ENCODE measurements at regions not wholly inside any gene's neighbourhood (a gene's known extent, or its start where the extent isn't known, plus 50 kb on each side); places are given as distances from the start of the nearest gene placed in this dataset.

GRCh38 chr9:88821746-88822106 lies 169.5 kb upstream of the S1PR3 start:
- Histone ChIP-seq H2BK15ac (ENCODE audit: low read depth, low read length) (no peak overlapping the region), H2BK5ac (ENCODE audit: low read depth, low read length, poor library complexity, severe bottlenecking) (no peak overlapping the region), H3K18ac (ENCODE audit: low read depth, low read length) (no peak overlapping the region), H3K4ac (ENCODE audit: low read depth, low read length) (no peak overlapping the region), H3K56ac (ENCODE audit: extremely low read depth, insufficient read depth, low read length) (no peak overlapping the region), H2AFZ (replicated peaks; ENCODE audit: low read length, poor library complexity) (no peak overlapping the region), H2AK9ac (replicated peaks; ENCODE audit: low read depth, low read length, poor library complexity) (no peak overlapping the region), H3K9me3 (ENCODE audit: control insufficient read depth, insufficient read depth, low read length) (peaks cover 2% of the 10 kb centered on the region; the same call in 1 of the 2 replicates), H4K8ac (ENCODE audit: low read depth in 2 of 2, low read length in 2 of 2) (no peak overlapping the region), H3K9ac (ENCODE audit: low read depth, low read length) (no peak overlapping the region), H2BK120ac (ENCODE audit: low read depth, low read length) (no peak overlapping the region), H2BK20ac (ENCODE audit: low read depth, low read length) (no peak overlapping the region), H3K36me3 (ENCODE audit: control insufficient read depth, insufficient read depth, low read length) (no peaks in the 10 kb centered on the region), H3K9me1 (ENCODE audit: insufficient read depth, low read length) (peaks cover 6% of the 10 kb centered on the region), H4K5ac (ENCODE audit: low read depth, low read length) (no peak overlapping the region), H3K27me3 (ENCODE audit: control insufficient read depth, insufficient read depth, low read length) (peaks cover 5% of the 10 kb centered on the region; the same call in 1 of the 2 replicates), H2AK5ac (ENCODE audit: low read depth, low read length) (no peak overlapping the region), H4K91ac (ENCODE audit: insufficient read depth, low read depth, low read length) (no peak overlapping the region), H3K4me3 (ENCODE audit: insufficient read depth, low read depth, low read length) (no peak overlapping the region), H3K23ac (ENCODE audit: low read depth, low read length) (no peak overlapping the region), H3K14ac (replicated peaks; ENCODE audit: low read depth, low read length) (no peak overlapping the region), H3K79me1 (ENCODE audit: low read depth in 1 of 2, low read length in 2 of 2) (0 out of 4 replicates have a peak, but pooled peaks cover 0 to under 1% of the 10 kb centered on the region in 2 experiments), H3K4me2 (ENCODE audit: low read depth, low read length) (no peak overlapping the region), H3K4me1 (ENCODE audit: control insufficient read depth, insufficient read depth, low read length) (peaks cover 8% of the 10 kb centered on the region), H4K20me1 (ENCODE audit: insufficient read depth, low read length) (no peaks in the 10 kb centered on the region), H3K27ac (ENCODE audit: insufficient read depth, low read length) (no peak overlapping the region)
- no CpG with 5 or more reads among the region's 1 CpG for WGBS, 2 experiments (ENCODE audit: extremely low coverage in 2 of 2, insufficient read length in 1 of 2)
- intact Hi-C loops (cut with micrococcal nuclease) (no loop called here), in situ Hi-C loops (cut with MboI; ENCODE audit: low sequenced_read_pairs) (no loop called here), dilution Hi-C loops (cut with HindIII; ENCODE audit: low sequenced_read_pairs, unreplicated experiment) (no loop called here)
- ChIA-PET CTCF (no interaction called here), POLR2A (ENCODE audit: unreplicated experiment) (no interaction called here)
- ATAC-seq (ENCODE audit: low read depth) (no peak), DNase-seq (no peak)
- BruUV-seq (replicated peaks): no TSS peak
- TF ChIP-seq RFX5 (IDR thresholded peaks at IDR 0.05; ENCODE audit: low read depth, low read length) (no peak), CHD1 (IDR thresholded peaks at IDR 0.05; ENCODE audit: low read depth, low read length) (no peak), RAD21 (IDR thresholded peaks at IDR 0.05; ENCODE audit: low read length) (no peak), FOS (IDR thresholded peaks at IDR 0.05; ENCODE audit: low read depth, low read length) (no peak), POLR2A (IDR thresholded peaks at IDR 0.05; ENCODE audit: low read depth, low read length) (no peak), CTCF (conservative IDR thresholded peaks at IDR 0.05; ENCODE audit: low read depth, low read length) (no peak), BHLHE40 (IDR thresholded peaks at IDR 0.05; ENCODE audit: low read depth, low read length) (no peak), NFE2L2 (IDR thresholded peaks at IDR 0.05; ENCODE audit: low read depth, low read length) (no peak), CEBPB (IDR thresholded peaks at IDR 0.05; ENCODE audit: low read depth, low read length) (no peak), RCOR1 (IDR thresholded peaks at IDR 0.05; ENCODE audit: insufficient replicate concordance, low read length) (no peak)
- TF ChIP-seq, protein P1, sequence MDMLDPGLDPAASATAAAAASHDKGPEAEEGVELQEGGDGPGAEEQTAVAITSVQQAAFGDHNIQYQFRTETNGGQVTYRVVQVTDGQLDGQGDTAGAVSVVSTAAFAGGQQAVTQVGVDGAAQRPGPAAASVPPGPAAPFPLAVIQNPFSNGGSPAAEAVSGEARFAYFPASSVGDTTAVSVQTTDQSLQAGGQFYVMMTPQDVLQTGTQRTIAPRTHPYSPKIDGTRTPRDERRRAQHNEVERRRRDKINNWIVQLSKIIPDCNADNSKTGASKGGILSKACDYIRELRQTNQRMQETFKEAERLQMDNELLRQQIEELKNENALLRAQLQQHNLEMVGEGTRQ (IDR thresholded peaks at IDR 0.05; ENCODE audit: low read depth, low read length): no peak

All from IMR-90 (cell line).